GM21717 (cell line): ENCODE measurements at regions not wholly inside any gene's neighbourhood (a gene's known extent, or its start where the extent isn't known, plus 50 kb on each side); places are given as distances from the start of the nearest gene placed in this dataset.
A peak's percentile ranks its signal among the peaks of the same experiment; 100 is the strongest.

Source experiments
- ATAC-seq: cut with Tn5 transposase; IDR thresholded peaks from one replicate; pipeline ENCODE4 v1.9.1; 2021; ENCODE audit warnings: mild to moderate bottlenecking, moderate library complexity; ENCODE audit not compliant: unreplicated experiment

DNA sequence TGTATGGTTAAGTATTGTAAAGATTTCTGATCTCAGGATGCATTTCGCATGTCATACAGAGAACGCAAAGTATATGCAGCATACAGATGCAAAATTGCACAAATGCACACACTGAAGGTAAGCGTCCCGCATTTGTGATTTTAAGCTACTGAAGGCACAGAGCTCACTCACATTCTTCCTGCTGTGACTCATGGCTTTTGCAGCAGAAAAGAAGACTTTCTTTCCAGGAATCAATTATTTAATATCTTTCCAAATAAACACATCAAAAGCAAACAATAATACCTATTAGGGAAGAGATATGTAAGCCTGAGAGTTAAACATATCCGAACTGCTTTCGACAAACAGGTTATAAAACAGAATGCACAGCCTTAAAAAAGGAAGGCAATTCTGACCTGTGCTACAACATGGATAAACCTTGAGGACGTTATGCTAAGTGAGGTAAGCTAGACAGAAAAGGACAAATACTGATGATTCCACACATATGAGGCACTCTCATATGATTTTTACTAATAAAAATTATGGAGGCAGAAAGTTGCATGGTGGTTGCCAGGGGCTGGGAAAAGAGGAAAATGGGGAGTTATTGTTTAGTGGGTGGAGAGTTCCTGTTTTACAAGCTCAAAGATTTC, 109.0 kb downstream of the TFAP2A start:
- ATAC-seq: no peak

GRCh38 chr6:10303608-10304506, 111.0 kb downstream of the TFAP2A start:
- no peak for ATAC-seq

- no peak for ATAC-seq
Measured at GRCh38 chr6:10302566-10303235, 112.2 kb downstream of the TFAP2A start.

- ATAC-seq: no peak
Measured at GRCh38 chr6:10300071-10300470, 114.8 kb downstream of the TFAP2A start.

DNA sequence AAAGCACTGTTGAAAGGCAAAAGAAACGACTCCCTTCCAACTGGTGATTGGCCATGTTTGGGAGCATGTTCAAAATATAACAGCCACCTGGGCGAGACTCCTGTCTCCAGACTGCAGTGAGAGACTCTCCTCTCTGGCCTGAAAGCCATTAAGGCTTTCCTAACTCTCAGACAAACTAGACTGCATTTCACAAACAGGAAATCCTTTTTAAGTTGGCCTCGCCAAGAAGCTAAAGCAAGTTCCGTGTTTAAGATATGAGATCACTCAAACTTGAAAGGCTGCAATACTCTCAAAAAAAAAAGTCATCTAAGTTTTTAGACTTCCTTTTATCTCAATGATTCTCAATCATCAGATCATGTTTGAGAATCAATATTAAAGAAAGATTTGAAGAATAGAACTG, 117.0 kb downstream of the TFAP2A start:
- no peak for ATAC-seq

GRCh38 chr6:10278746-10279145, 136.1 kb downstream of the TFAP2A start:
- no peak for ATAC-seq

DNA sequence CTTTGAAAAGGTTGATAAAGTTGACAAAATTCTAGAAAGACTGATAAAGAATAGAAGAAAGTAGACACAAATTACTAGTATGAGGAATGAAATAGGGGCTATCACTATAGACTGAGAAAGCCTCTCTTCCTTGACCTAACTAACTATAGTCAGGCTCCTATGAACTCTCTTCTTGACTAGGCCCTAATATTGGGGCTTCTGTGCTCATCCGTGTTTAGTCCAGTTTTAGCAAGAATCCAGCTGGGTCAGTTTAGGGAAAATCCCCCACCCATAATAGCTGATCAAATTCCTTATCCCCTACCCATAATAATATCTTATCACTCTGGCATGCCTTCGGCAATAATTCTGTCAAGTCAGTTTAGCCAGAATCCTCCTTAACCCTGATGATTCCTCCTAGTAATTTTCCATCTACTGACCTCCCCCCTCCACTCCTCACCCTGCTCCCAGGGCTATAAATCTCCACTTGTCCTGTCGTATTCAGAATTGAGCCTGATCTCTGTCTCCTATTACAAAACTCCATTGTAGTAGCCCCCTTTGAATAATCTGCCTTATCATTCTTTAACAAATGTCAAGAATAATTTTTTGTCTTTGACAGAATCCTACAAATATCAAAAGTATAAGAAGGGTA, 138.1 kb downstream of the TFAP2A start:
- ATAC-seq: no peak

DNA sequence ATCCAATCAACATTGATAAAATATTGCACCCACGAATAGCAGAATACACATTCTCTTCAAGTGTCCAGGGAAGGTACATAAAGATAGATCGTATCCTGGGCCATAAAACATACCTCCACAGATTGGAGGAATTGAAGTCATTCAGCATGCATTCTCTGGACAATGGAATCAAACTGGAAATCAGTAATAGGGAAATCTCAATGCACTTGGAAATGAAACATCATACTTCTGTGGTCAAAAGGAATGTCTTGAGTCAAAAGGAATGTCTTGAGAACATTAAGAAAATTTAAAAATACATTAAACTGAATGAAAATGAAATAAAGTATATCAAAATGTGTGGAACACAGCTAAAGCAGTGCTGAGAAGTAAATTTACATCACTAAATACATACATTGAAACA, 138.8 kb downstream of the TFAP2A start:
- no peak for ATAC-seq

DNA sequence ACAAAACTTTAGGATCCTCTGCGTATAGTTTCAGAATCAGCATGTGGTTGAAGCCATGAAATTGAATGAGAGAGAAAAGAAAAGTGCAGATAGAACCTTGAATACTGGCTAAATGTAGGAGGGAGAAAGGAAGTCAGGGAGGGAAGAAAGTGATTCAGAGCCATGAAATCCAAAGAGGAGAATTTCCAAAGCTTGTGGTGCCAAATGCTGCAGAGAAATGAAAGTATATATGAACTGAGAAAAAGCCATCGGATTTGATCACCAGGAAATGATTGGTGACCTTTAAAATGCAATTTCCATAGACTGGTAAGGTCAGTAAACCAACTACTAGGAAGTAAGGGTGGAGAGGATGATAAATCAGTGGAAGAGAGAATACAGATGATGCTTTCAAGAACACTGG, 142.3 kb downstream of the TFAP2A start:
- no peak for ATAC-seq

DNA sequence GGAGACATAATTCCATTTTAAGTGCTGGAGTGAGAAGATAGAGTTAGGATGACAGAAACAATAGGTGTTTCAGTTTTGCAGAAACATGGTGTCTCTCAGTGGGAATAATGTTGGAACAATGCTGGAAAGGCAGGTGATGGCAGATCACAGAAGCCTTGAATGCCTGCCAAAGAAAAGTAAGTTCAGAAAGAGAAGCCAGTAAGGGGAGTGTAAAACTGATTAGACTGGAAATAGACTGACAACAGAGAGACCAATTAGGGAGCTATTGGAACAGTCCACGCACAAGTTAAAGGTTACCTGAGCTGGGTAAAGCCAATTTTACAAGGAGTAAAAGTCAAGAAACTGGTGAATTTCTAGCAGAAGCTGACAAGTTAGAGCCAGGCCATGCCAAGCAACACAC, 142.9 kb downstream of the TFAP2A start:
- no peak for ATAC-seq

DNA sequence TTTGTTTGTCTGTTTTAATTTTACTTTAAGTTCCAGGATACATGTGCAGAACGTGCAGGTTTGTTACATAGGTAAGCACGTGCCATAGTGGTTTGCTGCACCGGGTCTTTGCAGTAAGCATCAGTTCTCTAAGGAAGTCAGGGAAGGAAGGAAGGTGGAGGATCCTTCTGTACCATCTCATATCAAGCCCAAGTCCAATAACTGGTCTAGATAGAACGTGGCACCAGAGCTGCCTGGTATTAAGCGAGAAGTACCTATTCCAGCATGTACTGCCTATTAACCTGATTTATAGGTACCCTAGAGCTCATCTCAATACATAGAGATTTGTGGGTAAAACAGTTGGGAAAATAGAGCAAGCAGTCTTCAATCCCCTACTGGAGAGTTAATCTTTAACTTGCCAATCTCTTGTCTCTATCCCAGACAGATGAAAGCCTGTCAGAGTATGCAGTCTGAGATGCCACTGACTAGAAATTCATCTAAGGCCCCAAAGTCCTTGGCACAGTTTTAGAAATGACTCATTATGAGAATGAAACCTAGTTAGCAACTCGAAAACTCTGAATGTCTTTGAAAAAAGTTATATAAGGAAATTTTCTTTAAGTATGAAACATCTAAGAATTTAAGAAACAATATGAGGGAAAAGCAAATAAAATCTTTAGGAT, 144.9 kb downstream of the TFAP2A start:
- peak; percentile 74 for ATAC-seq

DNA sequence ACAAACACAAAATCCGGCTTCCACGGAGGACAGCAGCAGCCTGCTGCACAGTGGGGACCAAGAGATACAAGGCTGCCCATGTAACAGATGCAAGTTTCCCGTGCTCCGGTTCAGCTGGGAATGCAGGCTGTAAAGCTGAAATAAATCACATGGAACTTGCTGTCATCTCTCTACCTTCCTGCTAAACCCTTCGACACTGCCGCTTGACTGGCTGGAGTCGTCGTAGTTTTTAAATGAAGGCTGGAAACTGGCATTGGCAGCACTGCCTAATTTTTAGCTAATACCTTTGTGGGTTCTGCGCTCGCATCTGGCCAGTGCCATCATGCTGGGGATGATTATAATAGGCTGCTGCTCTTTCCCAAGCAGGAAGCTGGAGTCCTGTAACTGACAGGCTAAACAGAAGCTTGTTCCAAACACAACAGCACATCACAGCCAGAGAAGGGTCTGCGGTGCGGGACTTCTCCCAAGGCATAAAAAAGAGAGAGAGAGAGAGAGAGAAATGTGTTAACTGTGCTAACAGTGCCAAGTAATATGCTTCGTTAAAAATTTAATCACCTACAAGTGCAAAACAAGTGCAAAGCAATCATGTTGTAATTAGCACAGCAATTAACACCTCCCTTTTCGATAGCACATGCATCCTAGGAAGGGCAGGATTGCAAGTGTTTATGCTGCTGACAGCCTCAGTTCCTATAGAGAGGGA, 146.1 kb downstream of the TFAP2A start:
- ATAC-seq: no peak

DNA sequence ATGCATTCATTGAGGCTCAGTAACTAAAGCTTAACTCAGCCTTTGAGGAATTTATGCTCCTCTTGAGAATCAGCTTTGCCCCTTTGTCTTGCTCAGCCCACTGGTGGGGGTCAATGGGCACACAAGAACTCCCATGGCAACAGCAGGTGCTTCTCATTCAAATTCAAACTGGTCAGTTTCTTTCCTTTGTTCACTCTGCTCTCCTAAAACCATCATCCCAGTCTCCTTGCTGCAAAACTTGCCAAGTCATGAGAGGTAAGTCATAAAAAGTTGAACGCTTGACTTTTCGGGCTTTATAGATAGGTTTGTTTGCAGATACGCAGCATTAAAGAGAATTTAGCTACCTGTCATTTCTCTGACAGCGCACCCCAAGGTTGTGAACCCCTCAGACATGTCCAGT, 146.8 kb downstream of the TFAP2A start:
- ATAC-seq: no peak

DNA sequence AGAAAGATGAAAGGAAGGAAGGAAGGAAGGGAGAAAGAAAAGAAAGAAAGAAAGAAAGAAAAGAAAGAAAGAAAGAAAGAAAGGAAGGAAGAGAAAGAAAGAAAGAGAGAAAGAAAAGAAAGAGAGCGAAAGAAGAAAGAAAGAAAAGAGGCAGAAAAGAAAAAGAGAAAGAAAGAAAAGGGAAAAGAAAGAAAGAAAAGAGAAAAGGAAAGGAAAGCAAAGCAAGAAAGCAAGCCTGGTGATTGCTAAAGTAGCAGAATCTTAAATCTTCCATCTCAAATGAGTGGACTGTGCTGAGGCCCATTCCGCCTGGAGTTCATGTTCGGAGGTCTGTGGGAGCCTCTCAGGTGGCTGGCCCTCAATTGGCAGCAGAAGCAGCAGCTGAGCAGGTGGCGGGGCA, 148.4 kb downstream of the TFAP2A start:
- ATAC-seq: no peak

- ATAC-seq: no peak
Measured at GRCh38 chr6:10266061-10266460, 148.8 kb downstream of the TFAP2A start.

DNA sequence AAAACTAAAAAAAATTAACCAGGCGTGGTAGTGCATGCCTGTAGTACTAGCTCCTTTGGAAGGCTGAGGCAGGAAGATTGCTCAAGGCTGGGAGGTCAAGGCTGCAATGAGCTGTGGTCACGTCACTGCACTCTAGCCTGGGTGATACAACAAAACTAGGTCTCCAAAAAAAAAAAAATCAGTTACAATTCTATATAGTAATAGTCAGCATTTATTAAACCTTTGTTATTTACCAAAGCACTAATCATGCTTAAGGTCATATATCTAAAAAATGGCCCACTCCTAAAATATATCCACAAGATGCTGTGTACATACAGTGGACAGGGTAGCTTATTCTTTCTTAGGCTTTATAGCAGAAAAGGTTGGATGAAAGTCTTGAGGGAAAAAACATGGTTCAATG, 152.4 kb downstream of the TFAP2A start:
- no peak for ATAC-seq

GRCh38 chr6:10259671-10260070, 155.2 kb downstream of the TFAP2A start:
- no peak for ATAC-seq

- no peak for ATAC-seq
Measured at GRCh38 chr6:10258341-10258740, 156.5 kb downstream of the TFAP2A start.

DNA sequence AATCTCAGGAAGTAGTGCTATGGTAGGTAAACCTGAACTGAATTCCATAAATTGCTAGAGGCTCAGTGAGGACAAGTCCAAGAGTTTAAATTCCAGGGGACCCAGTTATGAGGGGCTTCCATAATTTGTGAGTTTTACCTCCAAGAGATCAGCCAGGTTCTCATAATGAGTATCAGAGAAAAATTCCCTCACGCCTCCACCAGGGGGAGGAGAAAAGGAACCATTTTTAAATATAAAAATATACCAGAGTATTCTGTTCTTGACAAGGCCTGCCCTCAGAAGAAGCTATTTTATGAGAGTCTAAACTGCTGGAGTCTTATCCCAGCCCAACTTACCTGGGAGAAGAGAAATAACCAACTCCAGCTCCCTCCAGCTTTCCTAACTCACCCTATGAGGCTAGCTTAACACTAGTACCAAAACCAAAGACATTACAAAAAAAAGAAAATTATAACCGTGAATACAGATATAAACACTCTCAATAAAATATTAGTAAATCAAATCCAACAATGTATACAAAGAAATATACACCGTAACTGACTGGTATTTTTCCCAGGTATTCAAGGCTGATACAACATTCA, 158.7 kb downstream of the TFAP2A start:
- ATAC-seq: no peak

DNA sequence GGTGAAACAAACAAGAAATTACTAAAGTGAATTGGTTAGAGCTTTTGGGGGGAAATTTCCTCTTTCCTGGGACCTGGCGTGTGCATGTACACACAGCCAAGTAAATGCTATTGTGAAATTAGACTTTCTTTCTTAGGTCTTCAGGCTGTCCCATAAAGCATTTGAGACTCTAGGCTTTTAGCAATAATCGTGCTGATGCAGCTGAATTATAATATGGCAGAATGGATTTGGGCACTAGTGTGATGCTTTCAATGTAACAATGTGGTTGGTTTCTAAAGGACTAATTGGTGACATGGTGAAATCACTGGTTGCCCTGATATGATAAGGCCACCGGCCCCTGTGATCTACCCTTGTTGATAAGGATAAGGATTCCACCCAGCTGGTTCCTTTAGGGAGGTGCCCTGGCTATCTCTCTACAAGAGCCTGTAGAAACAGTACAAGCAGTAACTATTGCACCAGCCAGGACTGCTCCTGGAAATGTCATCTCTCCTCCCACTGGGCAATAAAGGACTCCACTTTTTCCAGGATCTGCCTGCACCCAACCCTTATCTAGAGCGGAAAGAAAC, 164.1 kb downstream of the TFAP2A start:
- ATAC-seq: no peak
